ENCODE measurements at regions not wholly inside any gene's neighbourhood (a gene's known extent, or its start where the extent isn't known, plus 50 kb on each side); places are given as distances from the start of the nearest gene placed in this dataset.
"Not testable (repeated sequence)": the region's sequence is repeated elsewhere in the genome, so short reads cannot be mapped to it uniquely, and the experiment has no call there.

DNA sequence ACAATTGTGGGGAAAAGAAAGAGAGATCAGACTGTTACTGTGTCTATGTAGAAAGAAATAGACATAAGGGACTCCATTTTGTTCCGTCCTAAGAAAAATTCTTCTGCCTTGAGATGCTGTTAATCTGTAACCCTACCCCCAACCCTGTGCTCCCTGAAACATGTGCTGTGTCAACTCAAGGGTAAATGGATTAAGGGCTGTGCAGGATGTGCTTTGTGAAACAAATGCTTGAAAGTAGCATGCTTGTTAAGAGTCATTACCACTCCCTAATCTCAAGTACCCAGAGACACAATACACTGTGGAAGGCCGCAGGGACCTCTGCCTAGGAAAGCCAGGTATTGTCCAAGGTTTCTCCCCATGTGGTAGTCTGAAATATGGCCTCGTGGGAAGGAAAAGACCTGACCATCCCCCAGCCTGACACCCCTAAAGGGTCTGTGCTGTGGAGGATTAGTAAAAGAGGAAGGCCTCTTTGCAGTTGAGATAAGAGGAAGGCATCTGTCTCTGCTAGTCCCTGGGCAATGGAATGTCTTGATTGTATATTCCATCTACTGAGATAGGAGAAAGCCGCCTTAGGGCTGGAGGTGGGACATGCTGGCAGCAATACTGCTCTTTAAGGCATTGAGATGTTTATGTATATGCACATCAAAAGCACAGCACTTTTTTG lies 695.9 kb upstream of the ADGRL4 start:
- ATAC-seq, result not testable (repeated sequence)

DNA sequence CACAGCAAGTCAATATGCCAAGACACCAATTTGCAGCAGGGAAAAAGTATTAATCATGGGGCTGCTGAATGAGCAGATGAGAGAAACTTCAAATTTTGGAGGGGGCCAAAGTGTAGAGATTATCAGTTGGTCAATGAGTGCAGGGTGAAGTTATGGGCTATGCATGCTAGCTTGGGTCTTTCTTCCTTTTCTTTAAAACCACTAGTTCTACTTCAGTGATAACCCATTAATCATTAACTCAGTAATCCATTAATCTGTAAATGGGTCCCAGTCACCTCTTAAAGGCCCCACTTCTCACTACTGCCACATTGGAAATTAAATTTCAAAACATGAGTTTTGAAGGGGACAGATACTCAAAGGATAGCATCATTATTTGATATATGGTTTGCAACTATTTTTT lies 688.6 kb upstream of the ADGRL4 start:
- no peak for ATAC-seq

DNA sequence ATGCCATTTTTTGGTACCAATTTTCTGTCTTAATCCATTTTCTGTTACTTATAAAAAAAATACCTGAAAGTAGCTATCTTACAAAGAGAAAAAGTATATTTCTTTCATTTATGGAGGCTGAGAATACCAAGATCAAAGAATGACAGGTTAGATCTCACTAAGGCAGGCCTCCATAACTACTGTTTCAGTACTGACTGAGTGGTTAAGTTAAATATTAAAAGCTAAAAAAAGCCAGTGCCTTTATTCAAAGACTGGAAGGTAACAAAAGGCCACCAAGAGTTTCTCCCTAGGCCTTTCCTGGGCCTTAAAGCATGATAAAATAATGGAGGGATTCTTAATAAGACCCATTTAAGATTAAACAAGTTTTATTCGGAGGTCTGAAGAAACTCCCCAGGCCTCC lies 687.7 kb upstream of the ADGRL4 start:
- ATAC-seq, result no peak

DNA sequence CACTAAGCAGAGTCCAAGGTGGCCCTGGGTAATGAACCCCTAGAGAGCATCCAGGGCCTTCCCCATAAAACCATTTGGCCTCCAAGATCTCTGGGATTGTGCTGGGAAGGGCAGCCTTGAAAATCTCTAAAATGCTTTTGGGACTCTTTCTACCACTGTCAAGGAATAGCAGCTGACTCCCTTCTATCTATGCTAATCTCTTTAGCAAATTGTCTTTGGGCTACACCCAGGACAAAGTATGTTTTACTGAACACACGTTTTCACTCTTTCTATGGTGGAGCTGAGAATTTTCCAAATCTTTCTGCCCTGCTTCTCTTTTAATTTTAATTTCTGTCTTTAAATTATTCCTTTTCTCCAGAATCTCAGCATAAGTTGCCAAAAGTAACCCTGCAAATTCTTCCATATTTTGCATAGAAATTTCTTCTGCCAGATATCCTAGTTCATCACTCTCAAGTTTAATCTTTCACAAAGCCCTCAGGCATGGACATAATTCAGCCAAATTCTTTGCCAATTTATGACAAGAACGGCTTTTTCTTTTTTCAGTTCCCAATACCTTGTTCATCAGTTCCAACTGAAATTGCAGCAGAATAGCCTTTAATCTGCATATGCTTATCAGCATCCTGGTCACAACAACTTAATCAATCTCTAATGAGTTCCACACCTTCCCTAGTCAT lies 687.0 kb upstream of the ADGRL4 start:
- no peak for ATAC-seq

DNA sequence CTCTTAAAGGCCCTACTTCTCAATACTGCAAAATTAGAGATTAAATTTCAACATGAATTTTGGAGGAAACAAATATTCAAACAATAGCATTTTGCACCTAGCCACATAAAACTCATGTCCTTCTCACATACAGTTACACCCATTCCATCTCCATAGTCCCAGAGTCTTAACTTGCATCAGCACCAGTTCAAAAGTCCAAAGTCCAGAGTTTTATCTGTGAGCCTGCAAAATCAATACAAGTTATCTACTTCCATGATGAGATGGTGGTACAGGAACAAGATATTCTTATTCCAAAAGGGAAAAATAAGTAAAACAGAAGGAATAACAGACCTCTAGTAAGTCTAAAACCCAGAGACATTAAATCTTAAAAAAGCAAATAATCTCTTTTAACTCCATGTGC lies 686.0 kb upstream of the ADGRL4 start:
- no peak for ATAC-seq

DNA sequence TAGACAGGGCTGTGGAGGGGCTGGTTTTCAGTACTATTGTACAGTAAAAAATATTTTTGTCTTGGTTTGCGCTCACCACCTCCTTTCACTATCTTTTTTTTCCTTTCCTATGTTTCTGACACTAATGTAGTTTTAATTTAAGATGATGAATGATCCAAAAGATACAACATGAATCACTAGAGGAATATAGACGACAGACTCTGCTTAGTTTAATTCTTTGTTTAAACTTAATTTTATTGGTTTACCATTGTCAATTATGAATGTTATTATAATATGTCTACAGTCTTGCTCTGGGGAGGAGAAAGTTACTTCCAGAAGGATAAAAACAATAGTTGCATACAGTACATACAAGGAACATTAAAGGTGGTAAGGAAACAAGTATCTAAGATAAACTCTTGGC lies 682.4 kb upstream of the ADGRL4 start:
- ATAC-seq, result no peak

DNA sequence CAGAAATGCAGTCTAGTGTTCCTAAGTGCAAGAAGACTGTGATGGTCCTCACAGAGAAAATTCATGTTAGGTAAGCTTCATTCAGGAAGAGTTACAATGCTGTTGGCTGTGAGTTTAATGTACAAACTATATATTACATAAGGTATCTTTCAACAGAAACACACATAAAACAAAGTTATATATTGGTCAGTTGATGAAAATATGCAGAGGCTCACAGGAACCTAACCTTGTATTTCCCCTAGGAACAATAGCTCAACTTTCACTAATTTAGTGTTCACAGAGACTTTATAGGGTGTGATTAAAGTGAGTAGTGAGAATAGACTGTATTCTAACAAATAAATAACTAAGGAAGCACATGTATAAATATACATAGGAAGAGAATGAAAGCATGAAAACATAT lies 676.9 kb upstream of the ADGRL4 start:
- no peak for ATAC-seq

DNA sequence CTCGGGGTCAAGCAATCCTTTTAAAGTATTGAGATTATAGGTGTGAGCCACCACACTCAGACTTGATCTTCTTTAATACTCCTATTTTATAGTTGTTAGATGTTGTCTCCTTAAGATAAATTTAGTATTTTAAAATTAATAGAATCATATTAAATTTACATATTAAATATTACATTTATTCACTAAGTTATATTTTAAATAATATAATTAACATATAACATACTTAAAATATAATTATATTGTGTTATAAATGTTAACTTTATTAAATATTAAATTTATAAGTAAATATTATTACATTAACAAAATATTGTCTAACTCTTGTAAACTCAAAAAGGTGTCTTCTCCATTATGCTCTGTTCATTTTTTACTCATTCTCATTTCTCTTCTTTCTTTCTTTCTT lies 675.9 kb upstream of the ADGRL4 start:
- no peak for ATAC-seq

DNA sequence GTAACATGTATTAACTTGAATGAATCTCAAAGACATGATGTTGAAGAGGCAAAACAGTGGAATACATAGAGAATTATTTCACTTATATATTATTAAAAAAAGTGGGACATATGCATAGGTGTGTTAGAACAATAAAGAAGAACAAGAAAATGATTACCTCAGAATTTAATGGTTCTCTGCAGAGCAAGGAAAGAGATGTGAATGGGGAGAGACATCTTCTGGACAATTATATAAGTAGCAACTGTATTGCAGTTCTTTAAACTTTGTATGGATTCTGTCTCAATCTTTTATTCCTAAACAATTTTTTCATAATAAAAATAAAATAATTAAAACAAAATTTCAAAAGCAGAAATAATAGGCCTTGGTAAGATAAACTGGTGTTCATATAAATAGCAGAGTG lies 674.9 kb upstream of the ADGRL4 start:
- ATAC-seq, result no peak

DNA sequence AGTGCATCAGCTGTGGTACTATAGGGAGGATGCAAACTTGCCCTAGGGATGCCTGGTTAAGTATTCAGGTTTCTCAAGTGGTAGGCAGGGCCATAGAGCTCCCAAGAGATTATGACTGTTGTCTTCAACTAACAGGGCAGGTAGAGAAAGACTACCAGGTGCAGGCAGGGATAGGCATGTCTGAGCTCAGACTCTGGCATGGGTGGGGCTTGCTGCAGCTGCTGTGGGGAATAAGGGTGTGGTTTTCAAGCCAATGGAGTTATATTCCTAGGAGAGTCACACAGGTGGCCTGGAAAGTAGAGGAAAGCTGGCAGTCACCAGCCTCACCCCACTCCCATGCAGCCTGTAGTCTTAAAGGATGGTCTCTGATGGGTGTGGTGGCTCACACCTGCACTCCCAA lies 673.4 kb upstream of the ADGRL4 start:
- ATAC-seq, result no peak

DNA sequence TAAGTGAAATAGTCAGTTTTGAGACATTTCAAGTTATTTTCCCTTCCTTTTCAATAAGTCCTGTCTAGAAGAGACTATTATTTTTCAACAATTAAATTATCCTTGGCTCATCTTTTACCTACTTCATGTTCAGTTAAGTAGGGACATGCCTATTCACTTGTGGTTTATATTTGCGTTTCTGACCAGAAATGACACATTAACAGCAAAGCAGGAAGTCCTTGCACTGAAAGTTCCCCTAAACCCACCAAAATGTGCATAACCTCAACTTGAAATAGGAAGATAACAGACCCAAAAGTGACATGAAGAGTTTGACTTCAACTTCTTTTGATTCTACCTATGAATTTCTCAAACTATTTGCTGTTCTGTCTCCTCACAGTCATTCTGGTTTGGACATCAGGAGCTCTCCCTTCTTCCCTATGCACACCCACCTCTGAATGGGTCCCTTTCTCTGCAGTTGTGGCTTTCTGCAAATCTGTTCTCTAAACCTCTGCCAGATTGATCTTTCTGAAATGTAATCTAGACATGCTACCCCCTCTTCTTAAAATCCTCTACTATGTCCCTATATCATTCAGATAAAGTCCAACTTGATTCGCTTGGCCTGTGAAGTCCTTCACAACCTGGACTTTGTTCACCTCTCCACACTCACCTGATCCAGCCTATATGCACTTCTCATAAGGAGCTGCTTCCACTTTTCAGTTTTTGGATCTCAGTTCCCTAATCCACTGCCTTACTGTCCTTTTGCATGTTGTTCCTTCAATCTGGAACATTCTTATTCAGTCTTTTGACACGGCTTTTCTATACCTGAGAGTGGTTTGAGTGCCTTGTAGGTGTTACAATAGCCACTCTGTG lies 661.5 kb upstream of the ADGRL4 start:
- no peak for ATAC-seq

DNA sequence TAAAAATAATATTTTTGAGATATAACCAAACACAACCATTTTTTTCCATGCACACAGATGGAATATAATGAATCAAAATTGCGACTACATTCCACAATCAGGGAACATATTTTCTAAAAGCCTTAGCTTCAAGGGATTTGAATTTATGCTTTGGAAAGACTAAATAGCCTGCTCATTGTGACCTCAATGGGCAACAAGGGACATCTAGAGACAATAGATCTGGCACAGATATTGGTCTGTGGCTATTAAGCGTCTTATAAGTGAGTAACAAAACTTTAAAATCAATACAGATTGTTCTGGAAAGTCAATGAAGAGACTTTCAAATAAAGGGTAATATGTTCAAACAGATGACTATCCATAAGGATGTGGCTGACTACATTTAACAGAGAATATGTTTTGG lies 660.6 kb upstream of the ADGRL4 start:
- no peak for ATAC-seq

DNA sequence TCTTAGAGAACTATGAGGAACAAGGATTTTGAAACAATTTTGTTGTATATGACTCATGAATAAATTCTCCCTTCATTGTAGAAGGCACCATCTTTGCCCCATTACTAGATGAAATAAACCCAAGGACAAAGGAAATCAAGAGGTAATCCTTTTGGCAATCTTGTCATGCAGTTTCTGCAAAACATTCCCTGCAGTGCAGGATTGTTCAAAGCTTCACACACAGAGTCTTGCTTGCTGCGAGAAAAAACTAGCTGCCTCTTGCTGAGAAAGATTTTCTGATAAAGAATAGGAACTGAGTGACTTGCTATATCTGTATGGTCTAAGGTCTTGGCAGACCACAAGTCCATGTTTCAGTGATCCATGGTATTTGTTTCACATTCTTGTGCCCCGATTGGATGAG lies 657.4 kb upstream of the ADGRL4 start:
- ATAC-seq, result no peak

DNA sequence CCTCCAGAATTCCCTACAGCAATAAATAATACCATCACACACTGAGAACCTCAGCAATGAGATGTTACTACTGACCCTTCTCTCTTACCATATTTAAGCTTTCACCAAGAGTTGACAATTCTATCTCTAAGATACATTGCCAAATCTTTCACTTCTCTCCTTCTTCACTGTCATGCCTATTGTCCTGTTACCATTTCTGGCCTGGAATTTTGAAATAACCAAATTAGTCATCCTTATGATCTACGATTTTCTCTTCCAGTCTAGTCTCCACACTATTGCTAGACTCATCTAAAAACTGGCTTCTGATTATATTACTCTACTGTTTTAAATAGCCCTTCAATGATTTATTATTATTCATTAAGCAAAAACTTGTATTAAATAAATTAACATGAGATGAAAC lies 656.1 kb upstream of the ADGRL4 start:
- ATAC-seq, result no peak

DNA sequence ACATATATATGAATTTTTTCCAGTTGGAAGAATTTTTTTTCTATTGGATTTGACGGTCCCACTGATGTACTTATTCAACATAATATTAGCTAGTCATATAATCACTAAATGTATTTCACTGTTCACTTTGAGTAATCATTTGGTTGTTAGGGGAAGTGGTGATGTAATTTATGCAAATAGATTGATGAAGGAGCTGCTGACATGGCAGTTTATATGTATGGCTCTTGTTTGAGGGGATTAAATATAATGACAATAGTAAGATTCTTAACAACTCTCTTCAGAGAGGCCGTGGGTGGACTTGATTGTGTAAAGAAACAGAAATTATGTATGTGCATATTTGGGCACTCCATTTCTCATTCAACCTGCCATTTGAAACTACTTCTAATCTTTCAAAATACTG lies 653.6 kb upstream of the ADGRL4 start:
- no peak for ATAC-seq

DNA sequence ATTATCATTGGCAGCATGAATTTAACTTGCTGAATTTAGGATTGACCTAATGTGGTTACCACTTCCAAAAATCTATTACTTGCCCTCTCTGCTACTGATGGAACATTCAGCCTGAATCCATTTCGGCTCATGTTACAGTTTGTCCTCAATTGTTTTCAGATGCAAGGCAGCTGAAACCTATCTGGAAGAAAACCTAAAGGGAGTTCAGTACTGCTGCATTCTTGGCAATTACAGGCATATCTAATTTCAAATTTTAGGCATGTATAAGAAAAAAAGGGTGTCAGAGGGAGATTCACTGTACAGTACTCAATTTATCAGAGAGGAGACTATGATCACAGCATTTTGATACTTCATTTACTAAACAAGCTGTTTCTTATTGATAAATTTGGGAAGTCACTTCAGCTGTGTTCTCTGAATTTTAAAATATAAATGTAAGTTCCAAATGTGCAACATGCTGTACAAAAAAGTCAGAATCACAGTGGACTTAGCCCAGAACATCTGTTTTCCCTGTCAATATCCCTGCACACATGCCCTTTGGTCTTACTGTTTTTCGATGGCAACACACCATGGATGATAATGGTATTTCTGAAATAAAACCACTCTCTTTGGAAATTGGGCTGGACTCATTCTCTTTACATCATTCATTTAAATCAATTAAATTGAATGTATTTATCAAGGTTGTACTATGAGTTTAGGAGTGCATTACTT lies 651.6 kb upstream of the ADGRL4 start:
- ATAC-seq, result no peak

DNA sequence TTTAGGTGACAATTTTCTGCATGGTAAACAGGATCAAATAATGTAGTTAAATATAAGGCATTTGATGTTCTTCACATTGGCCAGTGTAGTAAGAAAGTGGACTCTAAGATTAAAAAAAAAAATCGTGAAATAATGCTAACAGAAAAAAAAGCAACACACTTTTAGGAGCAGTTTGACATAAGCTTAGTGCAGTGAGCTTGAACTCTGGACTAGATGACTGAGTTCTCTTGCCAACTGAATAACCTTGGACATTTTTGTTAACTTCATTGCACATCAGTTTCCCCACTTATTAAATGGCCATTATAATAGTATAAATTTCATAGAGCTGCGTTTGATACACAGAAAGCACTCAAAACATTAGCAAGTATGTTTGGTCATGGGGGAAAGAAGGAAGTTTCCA lies 649.3 kb upstream of the ADGRL4 start:
- no peak for ATAC-seq

DNA sequence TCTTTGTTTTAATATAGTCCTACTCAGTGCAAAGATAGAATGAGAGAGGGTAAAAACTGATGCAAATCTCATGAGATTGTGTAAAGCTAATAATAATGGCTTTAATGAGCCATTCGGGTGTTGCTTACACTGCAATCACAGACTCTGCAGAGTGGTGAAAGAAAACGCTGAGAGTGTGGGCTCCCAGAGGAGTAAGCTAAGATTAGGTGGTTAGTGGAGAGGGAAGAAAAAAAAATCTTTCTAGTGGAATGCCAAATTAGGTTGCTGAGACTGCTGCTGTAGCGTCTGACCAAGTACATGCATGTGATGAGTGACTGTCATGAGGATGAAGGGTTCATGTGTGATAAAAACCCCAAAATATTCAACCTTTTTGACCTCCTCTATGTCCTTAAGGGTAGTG lies 645.9 kb upstream of the ADGRL4 start:
- ATAC-seq, result no peak

DNA sequence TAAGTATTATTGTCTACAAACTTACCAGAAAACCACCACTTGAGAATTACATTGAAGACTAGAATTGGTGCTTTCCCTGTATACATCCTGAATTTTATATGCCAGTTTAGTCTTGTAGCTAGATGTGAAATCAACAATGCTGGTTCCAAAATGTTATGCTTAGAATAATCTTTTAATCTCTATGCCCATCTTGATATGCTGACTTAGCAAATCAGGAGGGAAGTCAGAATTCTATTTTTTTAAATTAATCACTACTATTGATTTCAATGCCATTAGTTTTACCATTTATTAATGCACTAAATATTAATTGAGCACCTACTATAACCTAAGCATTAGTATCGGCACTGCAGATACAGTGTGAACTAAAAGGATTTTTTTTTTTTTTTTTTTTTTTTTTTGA lies 641.6 kb upstream of the ADGRL4 start:
- ATAC-seq, result no peak

DNA sequence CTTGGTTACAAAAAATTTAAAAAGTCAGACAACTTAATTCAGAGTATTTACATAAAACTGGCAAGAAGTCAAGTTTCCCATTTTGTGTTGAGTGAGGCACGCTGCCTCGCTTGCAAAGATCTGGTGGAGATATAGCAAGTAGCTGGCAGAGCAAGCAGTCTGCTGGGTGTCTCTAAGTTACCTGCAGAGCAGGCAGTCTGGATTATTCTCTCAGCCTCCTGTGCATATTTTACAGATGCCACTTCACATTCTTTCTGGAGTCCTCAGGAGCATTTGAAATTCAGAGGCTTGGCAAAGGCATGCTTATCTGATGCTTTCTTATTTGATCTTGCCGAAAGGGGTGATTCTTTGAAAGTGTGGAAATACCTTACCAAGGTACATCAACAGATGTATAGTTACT lies 640.4 kb upstream of the ADGRL4 start:
- no peak for ATAC-seq

DNA sequence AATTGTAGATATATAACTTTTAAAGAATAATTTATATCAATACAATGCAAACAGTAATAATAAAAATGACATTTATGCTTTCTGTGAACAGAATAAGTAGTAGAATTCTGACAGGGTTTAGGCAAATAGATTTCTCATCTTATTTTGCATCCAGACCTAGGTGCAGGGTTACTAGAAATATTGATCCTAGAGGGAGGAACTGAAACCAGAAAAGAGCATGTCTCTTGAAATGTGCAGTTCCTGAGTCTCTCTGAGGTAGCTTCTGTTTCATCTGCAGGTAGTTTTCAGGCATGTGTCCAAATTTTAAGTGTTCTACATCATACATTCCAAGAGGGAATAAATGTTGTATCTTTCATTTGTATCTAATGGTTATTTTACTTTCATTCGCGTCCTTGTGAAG lies 631.9 kb upstream of the ADGRL4 start:
- no peak for ATAC-seq

DNA sequence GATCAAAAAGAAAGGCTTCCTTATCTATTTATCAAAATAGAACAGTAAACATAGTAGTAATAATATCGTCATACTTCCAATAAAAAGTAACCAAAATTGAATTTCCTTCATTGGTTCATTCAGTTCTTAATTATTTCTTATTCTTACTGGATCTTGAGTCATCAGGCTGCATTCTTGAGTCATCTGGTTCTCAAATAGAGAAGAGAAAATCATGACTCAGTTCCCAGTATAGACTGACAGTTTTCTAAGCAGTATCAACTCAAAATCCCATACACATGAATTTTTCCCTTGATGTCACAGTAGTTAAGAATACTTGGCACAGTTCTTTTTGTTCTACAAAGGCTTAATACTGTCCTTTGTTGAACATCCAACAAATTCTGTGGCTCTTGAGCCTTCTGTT lies 626.9 kb upstream of the ADGRL4 start:
- no peak for ATAC-seq

DNA sequence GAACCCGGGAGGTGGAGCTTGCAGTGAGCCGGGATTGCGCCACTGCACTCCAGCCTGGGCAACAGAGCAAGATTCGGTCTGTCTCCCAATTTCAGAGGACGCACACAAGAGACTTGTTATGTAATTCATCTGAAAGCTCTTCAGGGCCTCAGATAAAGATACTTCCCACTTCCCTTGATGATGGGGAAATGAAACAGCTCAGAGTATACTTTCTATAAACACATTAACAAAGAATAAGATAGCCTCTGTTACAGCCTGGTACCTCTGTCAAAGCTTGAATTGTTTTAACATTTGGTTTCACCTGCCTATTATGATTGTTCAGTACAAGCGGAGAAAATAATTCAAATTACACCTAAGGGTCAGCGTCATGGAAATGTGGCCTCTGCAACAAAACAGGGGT lies 622.9 kb upstream of the ADGRL4 start:
- ATAC-seq, result no peak

DNA sequence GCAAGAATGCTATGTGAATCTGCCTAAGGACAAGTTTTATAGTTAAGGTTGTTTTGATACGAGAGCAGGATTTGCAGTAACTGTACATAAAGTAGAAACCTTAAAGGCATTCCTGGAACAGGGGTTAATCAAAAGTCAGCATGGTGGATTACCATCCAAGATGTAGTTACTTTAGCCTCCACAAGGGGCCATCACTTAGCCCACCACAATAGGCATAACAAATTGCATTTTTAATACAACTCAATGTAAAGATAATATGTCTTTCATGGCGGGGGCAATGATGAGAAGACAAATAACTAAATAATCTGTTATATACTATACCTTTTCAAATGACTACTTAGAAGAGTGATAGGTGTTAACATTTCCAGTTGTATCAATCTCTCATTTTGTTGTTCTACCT lies 611.2 kb upstream of the ADGRL4 start:
- no peak for ATAC-seq
